ENCODE measurements at regions not wholly inside any gene's neighbourhood (a gene's known extent, or its start where the extent isn't known, plus 50 kb on each side); places are given as distances from the start of the nearest gene placed in this dataset.

GRCh38 chr3:7917443-7918151 is 584.0 kb upstream of the LMCD1 start:
- Histone ChIP-seq H3K27ac (no peak overlapping the region), H3K36me3 (no peaks in the 10 kb centered on the region), H3K27me3 (no peaks in the 10 kb centered on the region), H3K4me1 (no peaks in the 10 kb centered on the region), H3K4me3 (no peak overlapping the region), H3K9me3 (no peaks in the 10 kb centered on the region)
- DNase-seq, result no peak
- 68 to 80% methylated on average over 4 of the region's 4 CpGs for WGBS, 2 donors
- ATAC-seq (ENCODE audit: low FRiP score in 2 of 2), result no peak
- TF ChIP-seq POLR2AphosphoS5 (IDR thresholded peaks at IDR 0.05) (no peak), EP300 (IDR thresholded peaks at IDR 0.05) (no peak), CTCF (IDR thresholded peaks at IDR 0.05) (no peak), POLR2A (IDR thresholded peaks at IDR 0.05) (no peak)

GRCh38 chr3:7920211-7920610 is 581.4 kb upstream of the LMCD1 start:
- peak in 1 of 2 donors; percentile 8 for DNase-seq
- Histone ChIP-seq H3K4me3 (no peak overlapping the region), H3K36me3 (no peaks in the 10 kb centered on the region), H3K4me1 (no peaks in the 10 kb centered on the region), H3K9me3 (no peaks in the 10 kb centered on the region), H3K27me3 (no peaks in the 10 kb centered on the region), H3K27ac (no peak overlapping the region)
- no peak for ATAC-seq (ENCODE audit: low FRiP score in 2 of 2)
- TF ChIP-seq EP300 (IDR thresholded peaks at IDR 0.05), result no peak
- TF ChIP-seq POLR2AphosphoS5 (IDR thresholded peaks at IDR 0.05), result no peak
- TF ChIP-seq POLR2A (IDR thresholded peaks at IDR 0.05), result no peak
- TF ChIP-seq CTCF (IDR thresholded peaks at IDR 0.05), result no peak
- WGBS, 2 donors, result 52 to 56% methylated on average over 6 of the region's 6 CpGs

GRCh38 chr3:7924228-7924627 is 577.4 kb upstream of the LMCD1 start:
- DNase-seq (no peak), ATAC-seq (ENCODE audit: low FRiP score in 2 of 2) (no peak)
- 70 to 80% methylated on average over 2 of the region's 2 CpGs for WGBS, 2 donors

GRCh38 chr3:7927015-7927414 is 574.6 kb upstream of the LMCD1 start:
- Histone ChIP-seq H3K27me3 (no peaks in the 10 kb centered on the region), H3K27ac (no peak overlapping the region), H3K9me3 (no peaks in the 10 kb centered on the region), H3K4me3 (no peak overlapping the region), H3K36me3 (no peaks in the 10 kb centered on the region), H3K4me1 (no peaks in the 10 kb centered on the region)
- no peak for DNase-seq
- no peak for TF ChIP-seq EP300 (IDR thresholded peaks at IDR 0.05)
- no peak for TF ChIP-seq POLR2A (IDR thresholded peaks at IDR 0.05)
- no peak for TF ChIP-seq POLR2AphosphoS5 (IDR thresholded peaks at IDR 0.05)
- no peak for TF ChIP-seq CTCF (IDR thresholded peaks at IDR 0.05)
- no peak for ATAC-seq (ENCODE audit: low FRiP score in 2 of 2)
- 33 to 65% methylated on average over 1 of the region's 1 CpG for WGBS, 2 donors

More at GRCh38 chr3:7924228-7924627, 577.4 kb upstream of the LMCD1 start:
- Histone ChIP-seq H3K27ac (no peak overlapping the region), H3K9me3 (no peaks in the 10 kb centered on the region), H3K4me1 (no peaks in the 10 kb centered on the region), H3K36me3 (no peaks in the 10 kb centered on the region), H3K27me3 (no peaks in the 10 kb centered on the region), H3K4me3 (no peak overlapping the region)
- TF ChIP-seq CTCF (IDR thresholded peaks at IDR 0.05) (no peak), POLR2A (IDR thresholded peaks at IDR 0.05) (no peak), POLR2AphosphoS5 (IDR thresholded peaks at IDR 0.05) (no peak), EP300 (IDR thresholded peaks at IDR 0.05) (no peak)

- no peaks in the 10 kb centered on the region for H3K36me3 ChIP-seq
- H3K4me1 ChIP-seq, result no peaks in the 10 kb centered on the region
- H3K27me3 ChIP-seq, result no peaks in the 10 kb centered on the region
- H3K4me3 ChIP-seq, result no peak overlapping the region
- ATAC-seq (ENCODE audit: low FRiP score in 2 of 2) (no peak), DNase-seq (no peak)
- TF ChIP-seq EP300 (IDR thresholded peaks at IDR 0.05), result no peak
- no peak for TF ChIP-seq POLR2A (IDR thresholded peaks at IDR 0.05)
- no peak for TF ChIP-seq CTCF (IDR thresholded peaks at IDR 0.05)
- no peak for TF ChIP-seq POLR2AphosphoS5 (IDR thresholded peaks at IDR 0.05)
- H3K9me3 ChIP-seq, result no peaks in the 10 kb centered on the region
- H3K27ac ChIP-seq, result no peak overlapping the region
These were observed 573.8 kb upstream of the LMCD1 start for GRCh38 chr3:7927864-7928263.

All from upper lobe of left lung (tissue), 6 donors.